Endothelial cell of umbilical vein (primary cell): ENCODE measurements at regions not wholly inside any gene's neighbourhood (a gene's known extent, or its start where the extent isn't known, plus 50 kb on each side); places are given as distances from the start of the nearest gene placed in this dataset.

ENCODE experiments used
- BruUV-seq: library from RNA; stranded (reverse); fragments of 400-500 nt; replicated peaks from 2 replicates; lab custom pipeline; 2021; lab: Mats Ljungman, UMichigan
- CTCF ChIA-PET: fragments of 300-600, 350-600 bp; sonication (Branson Sonifier 250); formaldehyde crosslinking; loops from one replicate; lab custom pipeline; 2021; ENCODE audit warnings: antibody characterized with exemption, inconsistent platforms; lab: Charles Lee
- POLR2A ChIA-PET: fragments of 300-600, 350-600 bp; sonication (Branson Sonifier 250); formaldehyde crosslinking; loops from one replicate; lab custom pipeline; 2021; ENCODE audit warnings: antibody characterized with exemption, inconsistent platforms; lab: Charles Lee
- DNase-seq: peaks from one replicate; pipeline ENCODE4 v3.0.0-alpha.2; 2011; ENCODE audit warnings: low read depth, low spot score
- FAIRE-seq: peaks from 2 replicates; lab custom pipeline; 2011; peaks lifted over from hg19 to GRCh38; lab: Jason Lieb, UNC
- H2AFZ ChIP-seq: 2 replicates; pipeline ENCODE4 v1.6.0; 2012; ENCODE audit warnings: low read depth, low read length, control low read depth, inconsistent platforms
- H3K27ac ChIP-seq: 2 replicates; pipeline ENCODE4 v1.5.1; 2011; ENCODE audit warnings: low read depth, mild to moderate bottlenecking, control low read depth, low read length, moderate library complexity; ENCODE audit not compliant: insufficient read depth
- H3K27me3 ChIP-seq, 2 experiments: 2 replicates each; pipeline versions ENCODE4 v1.6.0 to v1.6.1; 2011; ENCODE audit warnings: low read length in 2 of 2, mixed read lengths in 1 of 2; ENCODE audit not compliant: control insufficient read depth in 2 of 2, insufficient read depth in 2 of 2
- H3K36me3 ChIP-seq, 2 experiments: 2 replicates in 1 of 2; 3 replicates in 1 of 2; pipeline ENCODE4 v1.5.1; 2011; ENCODE audit warnings: low read length in 2 of 2, mild to moderate bottlenecking in 1 of 2, moderate library complexity in 1 of 2; ENCODE audit not compliant: control insufficient read depth in 2 of 2, insufficient read depth in 2 of 2; ENCODE audit errors: extremely low read depth in 1 of 2
- H3K4me1 ChIP-seq: 3 replicates; pipeline ENCODE4 v1.5.1; 2011; ENCODE audit warnings: mild to moderate bottlenecking, low read length; ENCODE audit not compliant: control insufficient read depth, insufficient read depth; ENCODE audit errors: extremely low read depth
- H3K4me2 ChIP-seq: 2 replicates; pipeline ENCODE4 v1.6.1; 2011; ENCODE audit warnings: low read length, control low read depth, mixed read lengths; ENCODE audit not compliant: insufficient read depth
- H3K4me3 ChIP-seq, 3 experiments: fragments of 200-600 bp in 1 of 3; sonication (generic), shearing (Covaris generic) in 1 of 3; replicated peaks in 1 of 3; 2 replicates each; pipeline ENCODE4 v1.5.1; 2011 to 2016; ENCODE audit warnings: control low read depth in 3 of 3, low read length in 3 of 3, mild to moderate bottlenecking in 2 of 3, inconsistent platforms in 1 of 3, low read depth in 1 of 3, moderate library complexity in 1 of 3; ENCODE audit not compliant: insufficient read depth in 1 of 3
- H3K79me2 ChIP-seq: 2 replicates; pipeline ENCODE4 v1.6.0; 2012; ENCODE audit warnings: low read length, inconsistent platforms; ENCODE audit not compliant: control insufficient read depth, insufficient read depth
- H3K9ac ChIP-seq: replicated peaks from 2 replicates; pipeline ENCODE3; 2011; ENCODE audit warnings: low read length, control low read depth; ENCODE audit not compliant: insufficient read depth; ENCODE audit errors: extremely low read depth
- H3K9me1 ChIP-seq: replicated peaks from 3 replicates; pipeline ENCODE4 v1.6.0; 2011; ENCODE audit warnings: mild to moderate bottlenecking, low read length; ENCODE audit not compliant: control insufficient read depth, insufficient read depth; ENCODE audit errors: extremely low read depth
- H3K9me3 ChIP-seq: replicated peaks from 2 replicates; pipeline ENCODE4 v1.5.1; 2012; ENCODE audit warnings: low read length, inconsistent platforms; ENCODE audit not compliant: control insufficient read depth, insufficient read depth
- H4K20me1 ChIP-seq: replicated peaks from 2 replicates; pipeline ENCODE3; 2011; ENCODE audit warnings: mild to moderate bottlenecking, low read length; ENCODE audit not compliant: control insufficient read depth, insufficient read depth; ENCODE audit errors: extremely low read depth
- CTCF ChIP-seq, 2 donors: IDR thresholded peaks; 1 replicate in 1 of 2; 2 replicates in 1 of 2; pipeline ENCODE4 v1.5.1; 2011; ENCODE audit warnings: low read length in 2 of 2, mild to moderate bottlenecking in 2 of 2, moderate library complexity in 2 of 2, control low read depth in 1 of 2, inconsistent platforms in 1 of 2, low read depth in 1 of 2; ENCODE audit not compliant: insufficient read depth in 1 of 2; ENCODE audit errors: extremely low read depth in 1 of 2
- EZH2 ChIP-seq: IDR thresholded peaks from 2 replicates; pipeline ENCODE4 v1.6.1; 2012; ENCODE audit warnings: borderline replicate concordance, low read depth, mild to moderate bottlenecking, moderate library complexity, low read length, inconsistent platforms; ENCODE audit not compliant: severe bottlenecking
- FOS ChIP-seq: IDR thresholded peaks from 2 replicates; pipeline ENCODE4 v1.6.1; 2011; ENCODE audit warnings: mild to moderate bottlenecking, low read length, moderate library complexity, borderline replicate concordance; ENCODE audit not compliant: insufficient read depth
- GATA2 ChIP-seq: IDR thresholded peaks from 2 replicates; pipeline ENCODE4 v1.7.0; 2011; ENCODE audit warnings: low read depth, mild to moderate bottlenecking, moderate library complexity, mixed read lengths, low read length; ENCODE audit not compliant: insufficient read length, insufficient read depth
- JUN ChIP-seq: IDR thresholded peaks from 2 replicates; pipeline ENCODE4 v1.6.1; 2011; ENCODE audit warnings: borderline replicate concordance, low read depth; ENCODE audit not compliant: insufficient read length, insufficient read depth
- MAX ChIP-seq: IDR thresholded peaks from 2 replicates; pipeline ENCODE4 v1.6.1; 2011; ENCODE audit not compliant: insufficient read depth, insufficient read length
- MYC ChIP-seq: IDR thresholded peaks from one replicate; pipeline ENCODE4 v1.6.1; 2011; ENCODE audit warnings: mild to moderate bottlenecking, low read depth, low read length
- POLR2A ChIP-seq: IDR thresholded peaks from 2 replicates; pipeline ENCODE4 v1.6.1; 2012; ENCODE audit warnings: low read depth, mild to moderate bottlenecking, control low read depth, low read length
- POLR2AphosphoS5 ChIP-seq: IDR thresholded peaks from 2 replicates; pipeline ENCODE4 v1.6.1; 2012; ENCODE audit warnings: low read depth, mild to moderate bottlenecking, control low read depth, low read length, moderate library complexity; ENCODE audit not compliant: insufficient read depth
- dilution Hi-C: fragments of 300-500 bp; cut with MboI; formaldehyde crosslinking; loops from one replicate; pipeline ENCODE4 v1.15.0; 2019; ENCODE audit warnings: low sequenced_read_pairs; ENCODE audit not compliant: extremely low pct_ligation_motif_present
- intact Hi-C: fragments of 100-400 bp; cut with micrococcal nuclease; formaldehyde crosslinking; loops from one replicate; pipeline ENCODE4 v1.10.0; 2022

GRCh38 chr9:113763429-113763828 lies 112.7 kb upstream of the ZNF618 start:
- no peaks in the 10 kb centered on the region for H3K4me1 ChIP-seq
- no peaks in the 10 kb centered on the region for H3K9me1 ChIP-seq
- intact Hi-C loops = no loop called here
- no peak overlapping the region for H3K27ac ChIP-seq
- FAIRE-seq (no peak), DNase-seq (no peak)
- BruUV-seq = no TSS peak
- ChIA-PET POLR2A (no interaction called here), CTCF (no interaction called here)
- H3K36me3 ChIP-seq = no peaks in the 10 kb centered on the region
- no peaks in the 10 kb centered on the region for H3K9me3 ChIP-seq
- no peak overlapping the region for H3K4me3 ChIP-seq
- TF ChIP-seq MYC = no peak
- no peak for TF ChIP-seq POLR2AphosphoS5
- no peak for TF ChIP-seq EZH2
- TF ChIP-seq MAX = no peak
- no peak for TF ChIP-seq JUN
- TF ChIP-seq CTCF (IDR thresholded peaks at IDR 0.05; ENCODE audit: extremely low read depth in 1 of 2, insufficient read depth in 1 of 2, low read depth in 1 of 2, low read length in 2 of 2) = no peak
- TF ChIP-seq POLR2A = no peak
- no peak for TF ChIP-seq FOS
- TF ChIP-seq GATA2 = no peak
- peaks cover 20 to 61% of the 10 kb centered on the region in 2 experiments for H3K27me3 ChIP-seq
- dilution Hi-C loops = no loop called here
- no peak overlapping the region for H3K4me2 ChIP-seq
- H3K79me2 ChIP-seq = no peaks in the 10 kb centered on the region
- no peaks in the 10 kb centered on the region for H4K20me1 ChIP-seq
- H2AFZ ChIP-seq = no peak overlapping the region
- no peak overlapping the region for H3K9ac ChIP-seq
